HT1080 (cell line): ENCODE measurements at regions not wholly inside any gene's neighbourhood (a gene's known extent, or its start where the extent isn't known, plus 50 kb on each side); places are given as distances from the start of the nearest gene placed in this dataset. TPM values are rescaled to one million over a fixed set of nuclear protein-coding genes. Genes with fewer than 3 reads are reported as not detected.

Source experiments
- DNase-seq: peaks from one replicate; pipeline ENCODE4 v3.0.0-alpha.2; 2015; ENCODE audit warnings: low read depth
- small RNA-seq: library from RNA; depleted of rRNA; stranded (forward); fragments of <200 nt; gene quantifications from one replicate; pipeline ENCODE3, GENCODE V24; 2014

DNA sequence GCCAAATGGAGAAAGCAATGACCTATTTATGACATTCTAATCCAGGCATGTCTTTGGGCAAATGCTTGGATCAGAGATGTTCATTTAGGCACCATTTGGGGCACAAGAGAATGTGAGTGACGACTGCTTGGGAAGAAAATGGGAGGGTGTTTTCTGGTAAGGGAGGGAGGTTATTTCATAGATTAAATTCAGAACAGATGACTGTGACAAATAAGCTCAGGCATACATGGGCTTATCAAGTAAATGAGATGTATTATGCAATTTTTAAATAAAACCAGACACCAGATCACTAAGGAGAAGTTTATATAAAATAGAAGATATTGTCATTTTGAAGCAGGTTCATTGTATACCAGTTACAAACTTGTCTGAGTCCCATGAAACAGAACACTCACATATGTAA, 71.4 kb upstream of the UGT8 start:
- DNase-seq, result no peak

DNA sequence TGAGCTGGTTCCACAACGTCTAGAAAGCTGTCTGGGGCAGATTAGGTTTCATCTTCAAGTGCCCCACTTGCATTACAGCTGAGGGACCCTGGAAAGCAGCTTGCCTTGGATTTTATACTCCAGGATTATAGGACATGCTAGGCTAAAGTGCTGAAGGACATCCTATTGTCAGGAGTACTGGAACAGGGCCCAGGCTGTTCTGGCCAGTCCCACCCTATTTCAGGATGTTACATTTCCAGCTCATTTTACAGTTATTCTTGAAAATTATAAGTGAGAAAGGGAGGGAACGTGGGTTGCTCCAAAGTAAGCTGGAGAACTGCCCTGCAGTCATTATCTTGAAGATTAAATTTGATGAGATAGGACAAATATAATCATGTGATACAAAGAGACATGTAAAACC, 71.0 kb upstream of the UGT8 start:
- DNase-seq, result no peak

DNA sequence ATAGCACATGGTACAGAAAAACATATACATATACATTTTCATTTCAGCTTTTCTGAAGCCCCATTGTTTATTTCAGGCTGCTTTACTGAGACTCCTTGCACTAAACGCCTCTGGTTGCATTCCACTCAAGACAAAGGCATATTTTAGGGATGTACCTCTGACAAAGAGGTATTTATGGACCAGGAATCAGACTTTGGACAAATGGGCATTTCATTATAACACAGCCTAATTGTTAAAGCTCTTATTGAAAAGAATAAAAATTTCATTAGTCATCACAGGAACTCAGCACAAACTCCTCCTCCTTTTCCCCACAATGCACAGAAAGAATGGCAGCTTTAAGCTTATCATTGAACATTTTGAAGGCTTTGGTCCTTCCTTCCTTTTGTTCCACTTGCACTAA, 62.9 kb upstream of the UGT8 start:
- DNase-seq, result peak; percentile 21

DNA sequence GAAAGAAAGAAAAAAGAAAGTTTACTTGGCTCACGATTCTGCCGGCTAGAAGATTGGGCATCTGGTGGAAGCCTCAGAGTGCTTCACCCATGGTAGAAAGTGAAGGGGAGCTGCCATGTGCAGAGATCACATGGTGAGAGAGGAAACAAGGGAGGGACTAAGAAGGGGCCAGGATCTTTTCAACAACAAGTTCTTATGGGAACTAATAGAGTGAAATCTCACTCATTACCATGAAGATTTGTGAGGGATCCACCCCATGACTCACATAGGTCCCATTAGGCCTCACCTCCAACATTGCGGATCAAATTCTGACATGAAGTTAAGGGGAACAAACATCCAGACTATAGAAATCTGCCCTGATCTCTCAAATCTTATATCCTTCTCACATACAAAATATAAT, 61.3 kb upstream of the UGT8 start:
- no peak for DNase-seq

DNA sequence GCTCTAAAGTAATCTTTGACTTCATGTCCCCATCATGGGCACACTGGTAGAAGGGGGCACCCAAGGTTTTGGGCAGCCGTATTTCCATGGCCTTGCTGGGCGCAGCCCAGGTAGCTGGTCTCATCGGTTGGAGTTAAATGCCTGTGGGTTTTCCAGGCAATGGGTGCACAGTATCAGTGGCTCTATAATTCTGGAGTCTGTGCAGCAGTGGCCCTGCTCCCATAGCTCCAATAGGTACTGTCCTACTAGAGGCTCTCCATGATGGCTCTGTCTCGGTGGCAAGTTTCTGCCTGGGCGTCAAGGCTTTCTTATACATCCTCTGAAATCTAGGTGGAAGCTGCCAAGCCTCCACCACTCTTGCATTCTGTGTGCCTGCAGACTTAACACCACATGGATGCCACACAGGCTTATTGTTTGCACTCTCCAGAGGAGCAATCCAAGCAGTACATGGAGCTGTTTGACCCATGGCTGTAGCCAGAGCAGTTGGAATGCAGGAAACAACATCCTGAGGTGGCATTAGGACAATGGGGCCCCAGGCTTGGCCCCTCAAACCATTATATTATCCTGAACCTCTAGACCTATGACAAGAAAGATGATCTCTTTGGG, 60.5 kb upstream of the UGT8 start:
- DNase-seq, result no peak

DNA sequence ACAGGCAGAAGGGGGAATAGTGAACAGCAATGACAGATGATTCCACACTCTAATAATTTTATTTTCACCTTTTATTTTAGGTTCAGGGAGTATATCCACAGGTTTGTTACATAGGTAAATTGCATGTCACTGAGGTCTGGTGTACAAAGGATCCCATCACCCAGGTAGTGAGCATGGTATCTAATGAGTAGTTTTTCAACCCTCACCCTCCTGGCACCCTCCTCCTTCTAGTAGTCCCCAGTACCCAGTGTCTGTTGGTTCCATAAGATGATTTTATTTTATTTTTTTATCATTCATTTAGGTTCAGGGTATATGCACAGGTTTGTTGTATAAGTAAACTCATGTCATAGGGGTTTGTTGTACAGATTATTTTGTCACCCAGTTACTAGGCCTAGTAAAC, 58.6 kb upstream of the UGT8 start:
- DNase-seq, result no peak

DNA sequence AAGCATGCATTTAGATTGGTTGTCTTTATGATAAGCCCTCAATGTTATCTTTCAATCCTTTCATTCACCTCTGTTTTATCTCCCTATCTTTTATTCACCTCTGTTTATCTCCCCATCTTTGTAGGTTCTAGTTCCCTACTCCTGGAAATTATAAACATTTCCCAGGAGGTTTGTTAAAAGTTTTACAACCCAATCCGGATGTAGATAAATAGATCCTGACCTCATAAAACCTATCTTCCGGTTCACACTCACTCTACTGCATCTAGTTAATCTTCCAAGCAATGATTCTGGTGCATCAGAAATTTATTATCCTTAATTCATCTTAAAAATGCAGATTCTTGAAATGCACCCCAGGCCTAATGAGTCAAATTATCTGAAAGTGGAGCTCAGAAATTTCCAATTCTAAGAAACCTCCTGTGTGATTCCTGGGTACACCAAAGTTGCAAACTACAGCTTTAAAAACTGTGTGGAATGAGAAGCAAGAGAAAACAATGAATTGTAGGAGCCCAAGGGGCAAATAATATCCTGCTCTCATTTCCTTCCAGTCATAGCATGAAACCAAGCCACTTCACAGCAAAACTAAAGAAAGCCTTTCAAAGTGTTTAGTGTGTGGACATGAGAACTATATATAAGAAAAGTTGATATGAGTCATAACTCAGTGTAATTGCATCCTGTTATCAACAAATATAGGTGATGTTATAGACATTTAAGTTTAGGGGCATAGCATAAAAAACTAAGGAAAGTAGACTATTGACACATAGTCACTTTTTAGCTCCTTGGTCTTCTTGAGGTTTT, 51.1 kb upstream of the UGT8 start:
- DNase-seq, result no peak

Small RNAs in the stretch of these regions (small RNA-seq; reads per million reads assigned to genes)
- gene AC093815.1, result not detected
